ENCODE measurements at regions not wholly inside any gene's neighbourhood (a gene's known extent, or its start where the extent isn't known, plus 50 kb on each side); places are given as distances from the start of the nearest gene placed in this dataset.
"Not testable (repeated sequence)": the region's sequence is repeated elsewhere in the genome, so short reads cannot be mapped to it uniquely, and the experiment has no call there.

DNA sequence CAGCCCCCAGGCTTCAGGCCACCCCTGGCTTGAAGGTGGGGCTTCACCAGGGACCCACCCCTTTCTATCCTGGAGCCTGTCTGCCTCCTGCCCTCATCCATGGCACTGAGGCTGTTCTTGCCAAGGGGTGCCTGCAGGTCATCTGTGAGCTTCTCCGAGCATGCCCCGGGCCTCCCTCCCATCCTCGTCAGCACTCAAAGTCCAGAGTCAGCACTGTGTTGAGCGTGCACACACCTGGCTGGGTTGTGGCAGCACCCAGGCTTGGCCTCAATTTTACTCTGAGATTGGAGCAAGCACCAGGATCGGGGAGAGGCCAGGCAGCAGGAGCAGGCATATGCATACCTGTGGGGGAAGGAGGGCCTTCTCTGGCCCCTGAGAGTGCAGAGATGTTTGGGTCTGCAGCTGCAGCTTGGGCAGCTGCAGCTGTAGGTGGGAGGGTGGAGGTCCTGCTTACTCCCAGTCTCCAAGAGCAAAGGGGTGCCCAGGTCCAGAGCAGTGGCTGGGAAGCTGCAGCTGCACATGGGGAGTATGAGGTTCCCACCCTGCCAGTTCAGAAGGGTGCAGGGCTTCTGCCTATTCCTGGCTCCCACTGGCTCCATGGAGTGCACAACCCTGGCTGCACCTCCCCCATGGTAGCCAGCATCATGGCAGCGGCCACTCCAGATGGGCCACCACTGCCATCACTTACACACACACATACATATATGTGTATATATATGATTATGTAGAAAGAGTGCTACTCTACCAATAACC, 488.7 kb downstream of the JRKL start:
- TF ChIP-seq EZH2 (IDR thresholded peaks at IDR 0.05; ENCODE audit: borderline replicate concordance, insufficient read depth, low read depth, low read length, poor library complexity, severe bottlenecking), result no peak
- TF ChIP-seq, protein P1, sequence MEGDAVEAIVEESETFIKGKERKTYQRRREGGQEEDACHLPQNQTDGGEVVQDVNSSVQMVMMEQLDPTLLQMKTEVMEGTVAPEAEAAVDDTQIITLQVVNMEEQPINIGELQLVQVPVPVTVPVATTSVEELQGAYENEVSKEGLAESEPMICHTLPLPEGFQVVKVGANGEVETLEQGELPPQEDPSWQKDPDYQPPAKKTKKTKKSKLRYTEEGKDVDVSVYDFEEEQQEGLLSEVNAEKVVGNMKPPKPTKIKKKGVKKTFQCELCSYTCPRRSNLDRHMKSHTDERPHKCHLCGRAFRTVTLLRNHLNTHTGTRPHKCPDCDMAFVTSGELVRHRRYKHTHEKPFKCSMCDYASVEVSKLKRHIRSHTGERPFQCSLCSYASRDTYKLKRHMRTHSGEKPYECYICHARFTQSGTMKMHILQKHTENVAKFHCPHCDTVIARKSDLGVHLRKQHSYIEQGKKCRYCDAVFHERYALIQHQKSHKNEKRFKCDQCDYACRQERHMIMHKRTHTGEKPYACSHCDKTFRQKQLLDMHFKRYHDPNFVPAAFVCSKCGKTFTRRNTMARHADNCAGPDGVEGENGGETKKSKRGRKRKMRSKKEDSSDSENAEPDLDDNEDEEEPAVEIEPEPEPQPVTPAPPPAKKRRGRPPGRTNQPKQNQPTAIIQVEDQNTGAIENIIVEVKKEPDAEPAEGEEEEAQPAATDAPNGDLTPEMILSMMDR (IDR thresholded peaks at IDR 0.05), result no peak
- Mint-ChIP-seq H3K4me1 (no peaks in the 10 kb centered on the region), H3K4me3 (no peak overlapping the region), H3K27ac (no peak overlapping the region), H3K27me3 (no peaks in the 10 kb centered on the region), H3K9me3 (ENCODE audit: insufficient read depth) (peaks cover 2% of the 10 kb centered on the region)
- peaks cover 0 to 18% (median 0%) of the 10 kb centered on the region in 3 donors for H3K9me3 ChIP-seq (ENCODE audit: control extremely low read depth in 1 of 3, control insufficient read depth in 2 of 3, insufficient read depth in 1 of 3, low read length in 2 of 3)
- no peak overlapping the region for H3K9ac ChIP-seq (ENCODE audit: low read length)
- ATAC-seq (ENCODE audit: low read depth), result no peak
- H3K27ac ChIP-seq (ENCODE audit: low read length in 2 of 2), result no peak overlapping the region
- no peak for DNase-seq
- intact Hi-C loops (cut with micrococcal nuclease), result no loop called here
- ChIA-PET POLR2A (no interaction called here), CTCF (no interaction called here)
- H3K4me3 ChIP-seq (ENCODE audit: control extremely low read depth in 1 of 5, extremely low read depth in 1 of 5, insufficient read depth in 1 of 5, low read depth in 2 of 5, low read length in 4 of 5), result no peak overlapping the region
- H3K4me2 ChIP-seq (replicated peaks; ENCODE audit: low read depth, low read length, poor library complexity, severe bottlenecking), result no peak overlapping the region
- H3K36me3 ChIP-seq (replicated peaks in 1 of 2; ENCODE audit: control extremely low read depth in 1 of 2, control insufficient read depth in 1 of 2, extremely low read depth in 1 of 2, insufficient read depth in 2 of 2, low read length in 1 of 2), result no peaks in the 10 kb centered on the region
- no peaks in the 10 kb centered on the region for H4K20me1 ChIP-seq (ENCODE audit: control insufficient read depth, insufficient read depth, low read length, poor library complexity, severe bottlenecking)
- no peaks in the 10 kb centered on the region for H3K27me3 ChIP-seq (replicated peaks in 1 of 4; ENCODE audit: control extremely low read depth in 1 of 4, control insufficient read depth in 3 of 4, insufficient read depth in 4 of 4, low read length in 3 of 4)
- H3K4me1 ChIP-seq (ENCODE audit: control insufficient read depth in 2 of 2, insufficient read depth in 2 of 2, low read length in 2 of 2), result no peaks in the 10 kb centered on the region
- H3K79me2 ChIP-seq (ENCODE audit: control insufficient read depth, insufficient read depth, low read length), result no peaks in the 10 kb centered on the region
- H2AFZ ChIP-seq (ENCODE audit: insufficient read depth, low read depth, low read length, poor library complexity, severe bottlenecking), result no peak overlapping the region
- 92% methylated on average over 5 of the region's 6 CpGs for WGBS (ENCODE audit: insufficient coverage)

DNA sequence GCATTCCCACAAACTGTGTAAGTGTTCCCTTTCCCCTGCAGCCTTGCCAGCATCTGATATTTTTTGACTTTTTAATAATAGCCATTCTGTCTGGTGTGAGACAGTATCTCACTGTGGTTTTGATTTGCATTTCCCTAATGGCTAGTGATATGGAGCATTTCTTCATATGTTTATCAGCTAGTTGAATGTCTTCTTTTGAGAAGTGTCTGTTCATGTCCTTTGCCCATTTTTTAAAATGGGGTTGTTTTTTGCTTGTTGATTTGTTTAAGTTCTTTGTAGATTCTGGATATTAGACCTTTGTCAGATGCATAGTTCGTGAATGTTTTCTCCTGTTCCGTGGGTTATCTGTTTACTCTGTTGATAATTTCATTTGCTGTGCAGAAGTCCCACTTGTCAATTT, 492.8 kb downstream of the JRKL start:
- H3K27me3 ChIP-seq (replicated peaks in 1 of 4; ENCODE audit: control extremely low read depth in 1 of 4, control insufficient read depth in 3 of 4, insufficient read depth in 4 of 4, low read length in 3 of 4); H4K20me1 ChIP-seq (ENCODE audit: control insufficient read depth, insufficient read depth, low read length, poor library complexity, severe bottlenecking); DNase-seq; H3K4me3 ChIP-seq (ENCODE audit: control extremely low read depth in 1 of 5, extremely low read depth in 1 of 5, insufficient read depth in 1 of 5, low read depth in 2 of 5, low read length in 4 of 5); H3K9ac ChIP-seq (ENCODE audit: low read length); H3K27me3 Mint-ChIP-seq; H3K79me2 ChIP-seq (ENCODE audit: control insufficient read depth, insufficient read depth, low read length); H3K4me1 ChIP-seq (ENCODE audit: control insufficient read depth in 2 of 2, insufficient read depth in 2 of 2, low read length in 2 of 2); H3K9me3 Mint-ChIP-seq (ENCODE audit: insufficient read depth); POLR2A ChIA-PET; H3K27ac Mint-ChIP-seq; H3K4me1 Mint-ChIP-seq; intact Hi-C loops (cut with micrococcal nuclease); H2AFZ ChIP-seq (ENCODE audit: insufficient read depth, low read depth, low read length, poor library complexity, severe bottlenecking); H3K27ac ChIP-seq (ENCODE audit: low read length in 2 of 2); H3K36me3 ChIP-seq (replicated peaks in 1 of 2; ENCODE audit: control extremely low read depth in 1 of 2, control insufficient read depth in 1 of 2, extremely low read depth in 1 of 2, insufficient read depth in 2 of 2, low read length in 1 of 2); CTCF ChIA-PET; H3K4me2 ChIP-seq (replicated peaks; ENCODE audit: low read depth, low read length, poor library complexity, severe bottlenecking); H3K4me3 Mint-ChIP-seq; ATAC-seq (ENCODE audit: low read depth): not testable (repeated sequence)
- WGBS (ENCODE audit: insufficient coverage), result 95% methylated on average over 2 of the region's 2 CpGs
- H3K9me3 ChIP-seq (ENCODE audit: control extremely low read depth in 1 of 3, control insufficient read depth in 2 of 3, insufficient read depth in 1 of 3, low read length in 2 of 3), result peaks cover 0 to 12% (median 0%) of the 10 kb centered on the region in 3 donors
